ENCODE measurements at regions not wholly inside any gene's neighbourhood (a gene's known extent, or its start where the extent isn't known, plus 50 kb on each side); places are given as distances from the start of the nearest gene placed in this dataset.

- no peak overlapping the region for H4K5ac ChIP-seq (ENCODE audit: insufficient read length, low read depth, low read length)
- no peak overlapping the region for H3K4me2 ChIP-seq (ENCODE audit: insufficient read depth in 1 of 2, low read depth in 2 of 2, low read length in 2 of 2)
- ChIA-PET CTCF (ENCODE audit: partially characterized antibody) (interaction anchor here (0.5 to 1.9 kb wide), 3 partner anchors 13 to 266 kb away, joined by 3 to 5 read pairs (median 5); no protein-coding TSS in a partner anchor), POLR2A (ENCODE audit: partially characterized antibody) (no interaction called here)
- no peak overlapping the region for H2AFZ ChIP-seq (ENCODE audit: low read length)
- no peak overlapping the region for H2BK15ac ChIP-seq (ENCODE audit: low read length)
- no peaks in the 10 kb centered on the region for H3K79me2 ChIP-seq (ENCODE audit: control insufficient read depth in 1 of 2, insufficient read depth in 2 of 2, low read length in 2 of 2)
- no peak for FAIRE-seq
- no peaks in the 10 kb centered on the region; the same call in 1 of the 2 replicates for H3K23me2 ChIP-seq (ENCODE audit: low read depth, low read length)
- H2BK20ac ChIP-seq (ENCODE audit: low read length): no peak overlapping the region
- H3K27ac ChIP-seq (ENCODE audit: low read depth, low read length): no peak overlapping the region
- H3K9me3 ChIP-seq (ENCODE audit: insufficient read depth in 2 of 2, low read depth in 1 of 2, low read length in 1 of 2): peaks cover 11 to 12% of the 10 kb centered on the region in 2 experiments
- no peaks in the 10 kb centered on the region for H3K4me1 ChIP-seq (replicated peaks in 1 of 4; ENCODE audit: control insufficient read depth in 3 of 4, insufficient read depth in 4 of 4, low read length in 3 of 4)
- H4K8ac ChIP-seq (ENCODE audit: extremely low read depth, insufficient read depth, low read length): no peak overlapping the region
- H2BK12ac ChIP-seq (ENCODE audit: low read depth, low read length): no peak overlapping the region
- no peak for DNase-seq (ENCODE audit: low read depth in 1 of 2, low spot score in 2 of 2)
- no peaks in the 10 kb centered on the region for H4K20me1 ChIP-seq (replicated peaks in 1 of 2; ENCODE audit: control insufficient read depth in 1 of 2, insufficient read depth in 2 of 2, low read length in 2 of 2)
- H3K27me3 ChIP-seq (replicated peaks in 1 of 4; ENCODE audit: control insufficient read depth in 3 of 4, extremely low read depth in 1 of 4, insufficient read depth in 3 of 4, low read length in 3 of 4): no peaks in the 10 kb centered on the region
- no peak overlapping the region for H2BK120ac ChIP-seq (replicated peaks; ENCODE audit: low read depth, low read length)
- WGBS, 2 experiments (ENCODE audit: extremely low coverage in 1 of 2, insufficient coverage in 1 of 2, insufficient read length in 1 of 2, insufficient replicate concordance in 2 of 2, low coverage in 1 of 2, low lambda C conversion rate in 2 of 2, missing lambda C conversion rate in 1 of 2): 95% methylated on average over 1 of the region's 1 CpG; no CpG with 5 or more reads in 1 of the 2 experiments
- no peak overlapping the region for H2AK5ac ChIP-seq (ENCODE audit: low read depth, low read length)
- H3K4me3 ChIP-seq (ENCODE audit: extremely low read depth in 1 of 4, insufficient read depth in 2 of 4, low read depth in 3 of 4, low read length in 4 of 4): no peak overlapping the region
- H3K4ac ChIP-seq (replicated peaks; ENCODE audit: insufficient read length, low read depth, low read length): no peak overlapping the region
- no peak overlapping the region for H3K56ac ChIP-seq (replicated peaks; ENCODE audit: insufficient read length, low read depth, low read length)
- no peak overlapping the region for H4K91ac ChIP-seq (replicated peaks; ENCODE audit: insufficient read length, low read length)
- H3K14ac ChIP-seq (ENCODE audit: insufficient read length): no peak overlapping the region
- H2BK5ac ChIP-seq (ENCODE audit: low read depth, low read length): no peak overlapping the region
- no peak overlapping the region for H3K18ac ChIP-seq (ENCODE audit: extremely low read depth, low read length)
- no peaks in the 10 kb centered on the region for H3K36me3 ChIP-seq (ENCODE audit: control insufficient read depth in 2 of 4, insufficient read depth in 4 of 4, low read length in 3 of 4)
- no peak overlapping the region for H3K9ac ChIP-seq (replicated peaks in 1 of 4; ENCODE audit: extremely low read depth in 1 of 4, low read depth in 3 of 4, low read length in 3 of 4)
- H3K23ac ChIP-seq (ENCODE audit: insufficient read length): no peak overlapping the region
- H3K79me1 ChIP-seq (ENCODE audit: low read depth, low read length): no peaks in the 10 kb centered on the region
- no peak for TF ChIP-seq ATF3 (IDR thresholded peaks at IDR 0.05; ENCODE audit: insufficient read depth, low read depth, low read length)
- TF ChIP-seq TAF7 (optimal IDR thresholded peaks at IDR 0.05; ENCODE audit: borderline replicate concordance, low read depth, low read length): no peak
- TF ChIP-seq SP4 (IDR thresholded peaks at IDR 0.05; ENCODE audit: low read length): no peak
- no peak for TF ChIP-seq MAX (IDR thresholded peaks at IDR 0.05)
- no peak for TF ChIP-seq CHD2 (IDR thresholded peaks at IDR 0.05; ENCODE audit: low read length)
- TF ChIP-seq RNF2 (IDR thresholded peaks at IDR 0.05; ENCODE audit: borderline replicate concordance, low read depth, low read length, missing control alignments, poor library complexity, severe bottlenecking): no peak
- no peak for TF ChIP-seq HDAC2 (IDR thresholded peaks at IDR 0.05; ENCODE audit: borderline replicate concordance in 1 of 2, low read depth in 2 of 2, low read length in 2 of 2)
- no peak for TF ChIP-seq FOSL1 (IDR thresholded peaks at IDR 0.05; ENCODE audit: insufficient read depth, low read depth, low read length)
- TF ChIP-seq SP2 (IDR thresholded peaks at IDR 0.05; ENCODE audit: low read length): no peak
- TF ChIP-seq JUND (IDR thresholded peaks at IDR 0.05; ENCODE audit: low read length): no peak
- no peak for TF ChIP-seq CBX8 (IDR thresholded peaks at IDR 0.05; ENCODE audit: borderline replicate concordance, low read depth, low read length)
- TF ChIP-seq RBBP5 (IDR thresholded peaks at IDR 0.05; ENCODE audit: borderline replicate concordance, low read depth, low read length): no peak
- no peak for TF ChIP-seq BRCA1 (IDR thresholded peaks at IDR 0.05; ENCODE audit: low read depth, low read length)
Observed at GRCh38 chr13:95455782-95456181, 96.7 kb upstream of the CLDN10 start.

All from H1 (cell line).